ENCODE measurements at regions not wholly inside any gene's neighbourhood (a gene's known extent, or its start where the extent isn't known, plus 50 kb on each side); places are given as distances from the start of the nearest gene placed in this dataset.

GRCh38 chr1:114236517-114236916 lies 82.8 kb upstream of the SYT6 start:
- no peak for TF ChIP-seq CTCF (conservative IDR thresholded peaks at IDR 0.05; ENCODE audit: low read depth, low read length)
- no peak for TF ChIP-seq MAFK (IDR thresholded peaks at IDR 0.05; ENCODE audit: low read depth, low read length)
- no peak for TF ChIP-seq POLR2A (IDR thresholded peaks at IDR 0.05; ENCODE audit: low read depth, low read length)
- no peak for TF ChIP-seq BHLHE40 (IDR thresholded peaks at IDR 0.05; ENCODE audit: low read depth, low read length)
- no peak for TF ChIP-seq MXI1 (IDR thresholded peaks at IDR 0.05; ENCODE audit: borderline replicate concordance, low read depth, low read length)
- TF ChIP-seq USF2 (IDR thresholded peaks at IDR 0.05; ENCODE audit: low read depth, low read length): no peak
- TF ChIP-seq CHD1 (IDR thresholded peaks at IDR 0.05; ENCODE audit: low read depth, low read length): no peak
- no peak for TF ChIP-seq RFX5 (IDR thresholded peaks at IDR 0.05; ENCODE audit: low read depth, low read length)
- no peak for TF ChIP-seq RAD21 (IDR thresholded peaks at IDR 0.05; ENCODE audit: low read length)
- TF ChIP-seq MAZ (IDR thresholded peaks at IDR 0.05; ENCODE audit: borderline replicate concordance, low read depth, low read length): no peak

All from IMR-90 (cell line).